ENCODE measurements at regions not wholly inside any gene's neighbourhood (a gene's known extent, or its start where the extent isn't known, plus 50 kb on each side); places are given as distances from the start of the nearest gene placed in this dataset.

GRCh38 chrX:78199851-78200250, 60.4 kb upstream of the TAF9B start:
- no peak overlapping the region for H3K4me3 ChIP-seq (ENCODE audit: extremely low read depth in 1 of 4, insufficient read depth in 2 of 4, low read depth in 3 of 4, low read length in 4 of 4)
- ChIA-PET POLR2A (ENCODE audit: partially characterized antibody) (no interaction called here), CTCF (ENCODE audit: partially characterized antibody) (interaction anchor here (0.6 to 1.3 kb wide), 6 partner anchors 25 to 1733 kb away, joined by 3 to 4 read pairs (median 3); no protein-coding TSS in a partner anchor)
- DNase-seq (ENCODE audit: low read depth in 1 of 2, low spot score in 2 of 2) (no peak), FAIRE-seq (no peak)
- TF ChIP-seq RAD21 (IDR thresholded peaks at IDR 0.05 in 1 of 2, conservative IDR thresholded peaks at IDR 0.05 in 1 of 2; ENCODE audit: low read depth in 2 of 2, low read length in 2 of 2) = peak in 1 of 2 experiments; percentile 7; a peak in 1 of 4 replicates
- TF ChIP-seq KDM5A (IDR thresholded peaks at IDR 0.05; ENCODE audit: low read length) = no peak
- TF ChIP-seq, protein P1, sequence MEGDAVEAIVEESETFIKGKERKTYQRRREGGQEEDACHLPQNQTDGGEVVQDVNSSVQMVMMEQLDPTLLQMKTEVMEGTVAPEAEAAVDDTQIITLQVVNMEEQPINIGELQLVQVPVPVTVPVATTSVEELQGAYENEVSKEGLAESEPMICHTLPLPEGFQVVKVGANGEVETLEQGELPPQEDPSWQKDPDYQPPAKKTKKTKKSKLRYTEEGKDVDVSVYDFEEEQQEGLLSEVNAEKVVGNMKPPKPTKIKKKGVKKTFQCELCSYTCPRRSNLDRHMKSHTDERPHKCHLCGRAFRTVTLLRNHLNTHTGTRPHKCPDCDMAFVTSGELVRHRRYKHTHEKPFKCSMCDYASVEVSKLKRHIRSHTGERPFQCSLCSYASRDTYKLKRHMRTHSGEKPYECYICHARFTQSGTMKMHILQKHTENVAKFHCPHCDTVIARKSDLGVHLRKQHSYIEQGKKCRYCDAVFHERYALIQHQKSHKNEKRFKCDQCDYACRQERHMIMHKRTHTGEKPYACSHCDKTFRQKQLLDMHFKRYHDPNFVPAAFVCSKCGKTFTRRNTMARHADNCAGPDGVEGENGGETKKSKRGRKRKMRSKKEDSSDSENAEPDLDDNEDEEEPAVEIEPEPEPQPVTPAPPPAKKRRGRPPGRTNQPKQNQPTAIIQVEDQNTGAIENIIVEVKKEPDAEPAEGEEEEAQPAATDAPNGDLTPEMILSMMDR (IDR thresholded peaks at IDR 0.05; ENCODE audit: control extremely low read depth in 1 of 3, insufficient read depth in 1 of 3, low read depth in 1 of 3, low read length in 3 of 3) = peak in 1 of 3 experiments; percentile 15; a peak in 1 of 4 replicates
- H3K4ac ChIP-seq (replicated peaks; ENCODE audit: insufficient read length, low read depth, low read length) = no peak overlapping the region
- no peak overlapping the region for H3K23ac ChIP-seq (ENCODE audit: insufficient read length)
- no peak overlapping the region for H3K4me2 ChIP-seq (ENCODE audit: insufficient read depth in 1 of 2, low read depth in 2 of 2, low read length in 2 of 2)
- H3K9ac ChIP-seq (replicated peaks in 1 of 4; ENCODE audit: extremely low read depth in 1 of 4, low read depth in 3 of 4, low read length in 3 of 4) = no peak overlapping the region
- H3K14ac ChIP-seq (ENCODE audit: insufficient read length) = no peak overlapping the region
- H2BK12ac ChIP-seq (ENCODE audit: low read depth, low read length) = no peak overlapping the region
- no peak overlapping the region for H2BK120ac ChIP-seq (replicated peaks; ENCODE audit: low read depth, low read length)
- no peak overlapping the region for H2AK5ac ChIP-seq (ENCODE audit: low read depth, low read length)
- no peak overlapping the region for H4K5ac ChIP-seq (ENCODE audit: insufficient read length, low read depth, low read length)
- H3K18ac ChIP-seq (ENCODE audit: extremely low read depth, low read length) = no peak overlapping the region
- no peak overlapping the region for H3K56ac ChIP-seq (replicated peaks; ENCODE audit: insufficient read length, low read depth, low read length)
- no peak overlapping the region for H4K8ac ChIP-seq (ENCODE audit: extremely low read depth, insufficient read depth, low read length)
- no peaks in the 10 kb centered on the region for H3K79me1 ChIP-seq (ENCODE audit: low read depth, low read length)
- H3K79me2 ChIP-seq (ENCODE audit: control insufficient read depth in 1 of 2, insufficient read depth in 2 of 2, low read length in 2 of 2) = no peaks in the 10 kb centered on the region
- no peaks in the 10 kb centered on the region for H4K20me1 ChIP-seq (replicated peaks in 1 of 2; ENCODE audit: control insufficient read depth in 1 of 2, insufficient read depth in 2 of 2, low read length in 2 of 2)
- no peak overlapping the region for H2BK15ac ChIP-seq (ENCODE audit: low read length)
- no peak overlapping the region for H2AFZ ChIP-seq (ENCODE audit: low read length)
- H3K9me3 ChIP-seq (ENCODE audit: insufficient read depth in 2 of 2, low read depth in 1 of 2, low read length in 1 of 2) = no peaks in the 10 kb centered on the region
- no peak overlapping the region for H3K27ac ChIP-seq (ENCODE audit: low read depth, low read length)
- no peaks in the 10 kb centered on the region for H3K4me1 ChIP-seq (replicated peaks in 1 of 4; ENCODE audit: control insufficient read depth in 3 of 4, insufficient read depth in 4 of 4, low read length in 3 of 4)
- H3K23me2 ChIP-seq (ENCODE audit: low read depth, low read length) = no peaks in the 10 kb centered on the region
- H2BK20ac ChIP-seq (ENCODE audit: low read length) = no peak overlapping the region
- no peak overlapping the region for H4K91ac ChIP-seq (replicated peaks; ENCODE audit: insufficient read length, low read length)
- H2BK5ac ChIP-seq (ENCODE audit: low read depth, low read length) = no peak overlapping the region
- H3K36me3 ChIP-seq (ENCODE audit: control insufficient read depth in 2 of 4, insufficient read depth in 4 of 4, low read length in 3 of 4) = no peaks in the 10 kb centered on the region
- no peaks in the 10 kb centered on the region for H3K27me3 ChIP-seq (replicated peaks in 1 of 4; ENCODE audit: control insufficient read depth in 3 of 4, extremely low read depth in 1 of 4, insufficient read depth in 3 of 4, low read length in 3 of 4)
